ENCODE measurements at regions not wholly inside any gene's neighbourhood (a gene's known extent, or its start where the extent isn't known, plus 50 kb on each side); places are given as distances from the start of the nearest gene placed in this dataset.
"Not testable (repeated sequence)": the region's sequence is repeated elsewhere in the genome, so short reads cannot be mapped to it uniquely, and the experiment has no call there.

- DNase-seq: not testable (repeated sequence)
Observed at GRCh38 chr3:145517416-145517815, 643.6 kb downstream of the PLOD2 start.

GRCh38 chr3:145518639-145519038 is 642.3 kb downstream of the PLOD2 start:
- DNase-seq: no peak

GRCh38 chr3:145519398-145520047 is 641.5 kb downstream of the PLOD2 start:
- DNase-seq: no peak

GRCh38 chr3:145522179-145522578 is 638.8 kb downstream of the PLOD2 start:
- no peak for DNase-seq

- DNase-seq: no peak
Observed at GRCh38 chr3:145522893-145523651, 637.9 kb downstream of the PLOD2 start.

GRCh38 chr3:145531548-145531947 is 629.4 kb downstream of the PLOD2 start:
- no peak for DNase-seq

- no peak for DNase-seq
Observed at GRCh38 chr3:145533696-145534095, 627.3 kb downstream of the PLOD2 start.

GRCh38 chr3:145536461-145536860 is 624.5 kb downstream of the PLOD2 start:
- no peak for DNase-seq

- DNase-seq: no peak
Observed at GRCh38 chr3:145550522-145550921, 610.5 kb downstream of the PLOD2 start.

GRCh38 chr3:145557405-145557804 is 603.6 kb downstream of the PLOD2 start:
- DNase-seq: no peak

GRCh38 chr3:145578471-145578870 is 582.5 kb downstream of the PLOD2 start:
- DNase-seq: no peak

- DNase-seq: no peak
Observed at GRCh38 chr3:145581694-145582093, 579.3 kb downstream of the PLOD2 start.

GRCh38 chr3:145604851-145605250 is 556.1 kb downstream of the PLOD2 start:
- no peak for DNase-seq

GRCh38 chr3:145620002-145620401 is 541.0 kb downstream of the PLOD2 start:
- DNase-seq: no peak

GRCh38 chr3:145620486-145620885 is 540.5 kb downstream of the PLOD2 start:
- no peak for DNase-seq

GRCh38 chr3:145623349-145623748 is 537.6 kb downstream of the PLOD2 start:
- DNase-seq: no peak

GRCh38 chr3:145628211-145628610 is 532.8 kb downstream of the PLOD2 start:
- DNase-seq: no peak

GRCh38 chr3:145637105-145637504 is 523.9 kb downstream of the PLOD2 start:
- DNase-seq: no peak

- no peak for DNase-seq
Observed at GRCh38 chr3:145639003-145639606, 521.9 kb downstream of the PLOD2 start.

GRCh38 chr3:145639875-145640274 is 521.1 kb downstream of the PLOD2 start:
- no peak for DNase-seq

- DNase-seq: no peak
Observed at GRCh38 chr3:145648396-145648795, 512.6 kb downstream of the PLOD2 start.

GRCh38 chr3:145649368-145649887 is 511.6 kb downstream of the PLOD2 start:
- no peak for DNase-seq

GRCh38 chr3:145650170-145650569 is 510.8 kb downstream of the PLOD2 start:
- no peak for DNase-seq

GRCh38 chr3:145671121-145671520 is 489.9 kb downstream of the PLOD2 start:
- no peak for DNase-seq
